Nephron progenitor cell (in vitro differentiated cells): ENCODE measurements at regions not wholly inside any gene's neighbourhood (a gene's known extent, or its start where the extent isn't known, plus 50 kb on each side); places are given as distances from the start of the nearest gene placed in this dataset.

Experiments
- DNase-seq: peaks from one replicate; pipeline ENCODE4 v3.0.0; 2021
- H3K27ac Mint-ChIP-seq: 2 replicates; pipeline ENCODE4 v1.8.0; 2021; ENCODE audit warnings: mild to moderate bottlenecking, moderate library complexity, mixed read lengths
- H3K27me3 Mint-ChIP-seq: 2 replicates; pipeline ENCODE4 v1.8.0; 2021; ENCODE audit warnings: mild to moderate bottlenecking, low read depth, mixed read lengths; ENCODE audit not compliant: poor library complexity
- H3K36me3 Mint-ChIP-seq: 2 replicates; pipeline ENCODE4 v1.8.0; 2021; ENCODE audit warnings: low read depth, mixed read lengths
- H3K4me1 Mint-ChIP-seq: 2 replicates; pipeline ENCODE4 v1.8.0; 2021; ENCODE audit warnings: mixed read lengths
- H3K4me3 Mint-ChIP-seq: 2 replicates; pipeline ENCODE4 v1.8.0; 2021; ENCODE audit warnings: mild to moderate bottlenecking, moderate library complexity, mixed read lengths
- H3K9me3 Mint-ChIP-seq: 2 replicates; pipeline ENCODE4 v1.8.0; 2021; ENCODE audit warnings: mild to moderate bottlenecking, moderate library complexity, mixed read lengths
- CTCF ChIP-seq: fragments of 200-600 bp; sonication (generic); IDR thresholded peaks from 2 replicates; pipeline ENCODE4 v1.5.0; 2021; ENCODE audit warnings: antibody characterized with exemption

DNA sequence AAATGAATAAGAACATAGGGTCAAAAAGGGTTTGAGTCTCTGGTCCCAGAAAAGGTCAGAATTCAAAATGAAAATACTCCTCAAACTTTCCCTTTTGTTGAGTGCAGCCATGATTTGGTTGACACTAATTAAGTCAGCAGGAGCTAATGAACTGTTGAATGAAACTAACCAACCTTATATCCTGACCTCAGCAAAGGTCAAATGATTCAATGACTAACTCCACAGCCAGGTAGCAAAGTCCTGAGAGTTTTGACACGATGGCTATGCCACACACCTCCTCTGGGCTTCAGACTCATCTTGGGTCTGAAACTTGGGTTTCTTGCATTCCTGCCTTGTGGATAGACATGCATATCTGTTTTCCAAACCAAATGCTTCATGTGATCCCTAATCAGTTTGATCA, 172.3 kb downstream of the INO80D start:
- Mint-ChIP-seq H3K9me3 (peaks cover 26% of the 10 kb centered on the region), H3K4me1 (peaks cover 56% of the 10 kb centered on the region), H3K36me3 (no peaks in the 10 kb centered on the region), H3K4me3 (no peak overlapping the region), H3K27ac (no peak overlapping the region), H3K27me3 (peaks cover 4% of the 10 kb centered on the region)
- no peak for DNase-seq
- no peak for TF ChIP-seq CTCF

- H3K9me3 Mint-ChIP-seq: peaks cover 26% of the 10 kb centered on the region
- H3K36me3 Mint-ChIP-seq: peaks cover 9% of the 10 kb centered on the region
- peaks cover 66% of the 10 kb centered on the region for H3K4me1 Mint-ChIP-seq
- no peak overlapping the region for H3K27ac Mint-ChIP-seq
- TF ChIP-seq CTCF: no peak
- no peak overlapping the region for H3K4me3 Mint-ChIP-seq
- no peak for DNase-seq
- peaks cover 6% of the 10 kb centered on the region for H3K27me3 Mint-ChIP-seq
Observed at GRCh38 chr2:205911306-205911705, 174.7 kb downstream of the INO80D start.

DNA sequence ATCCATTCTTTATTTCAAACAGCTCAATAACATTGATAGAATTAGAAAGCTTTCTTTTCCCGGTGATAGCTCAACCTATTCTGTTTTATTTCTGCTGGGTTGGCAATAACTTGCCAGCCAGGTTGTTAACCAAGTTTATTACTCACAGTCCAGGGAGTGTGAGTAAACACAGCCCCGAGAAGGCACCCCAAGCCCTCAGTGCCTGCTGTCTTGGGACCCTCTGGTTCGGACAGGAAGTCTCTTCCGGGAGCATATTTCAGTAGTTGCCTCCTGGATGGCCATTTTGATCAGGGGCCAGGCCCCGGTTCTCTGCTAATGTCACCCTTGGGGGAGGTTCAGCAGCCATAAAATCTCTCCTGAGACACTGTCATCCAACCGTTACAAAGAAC, 176.8 kb downstream of the INO80D start:
- no peak for DNase-seq
- Mint-ChIP-seq H3K4me3 (peak overlapping the region; percentile 31), H3K27me3 (peaks cover 7% of the 10 kb centered on the region), H3K27ac (peak overlapping the region; percentile 73), H3K4me1 (peaks cover 66% of the 10 kb centered on the region), H3K9me3 (peaks cover 26% of the 10 kb centered on the region), H3K36me3 (peaks cover 9% of the 10 kb centered on the region)
- no peak for TF ChIP-seq CTCF

- Mint-ChIP-seq H3K27ac (peak overlapping the region; percentile 73), H3K27me3 (peaks cover 7% of the 10 kb centered on the region), H3K36me3 (peaks cover 9% of the 10 kb centered on the region), H3K9me3 (peaks cover 26% of the 10 kb centered on the region), H3K4me1 (peaks cover 67% of the 10 kb centered on the region), H3K4me3 (no peak overlapping the region)
- no peak for TF ChIP-seq CTCF
- no peak for DNase-seq
Observed at GRCh38 chr2:205908212-205909183, 177.5 kb downstream of the INO80D start.

GRCh38 chr2:205906419-205906818, 179.6 kb downstream of the INO80D start:
- Mint-ChIP-seq H3K4me1 (peaks cover 65% of the 10 kb centered on the region), H3K27ac (peak overlapping the region; percentile 26), H3K4me3 (peak overlapping the region; percentile 35), H3K36me3 (peaks cover 9% of the 10 kb centered on the region), H3K9me3 (peaks cover 22% of the 10 kb centered on the region), H3K27me3 (peaks cover 3% of the 10 kb centered on the region)
- TF ChIP-seq CTCF: no peak
- DNase-seq: no peak

DNA sequence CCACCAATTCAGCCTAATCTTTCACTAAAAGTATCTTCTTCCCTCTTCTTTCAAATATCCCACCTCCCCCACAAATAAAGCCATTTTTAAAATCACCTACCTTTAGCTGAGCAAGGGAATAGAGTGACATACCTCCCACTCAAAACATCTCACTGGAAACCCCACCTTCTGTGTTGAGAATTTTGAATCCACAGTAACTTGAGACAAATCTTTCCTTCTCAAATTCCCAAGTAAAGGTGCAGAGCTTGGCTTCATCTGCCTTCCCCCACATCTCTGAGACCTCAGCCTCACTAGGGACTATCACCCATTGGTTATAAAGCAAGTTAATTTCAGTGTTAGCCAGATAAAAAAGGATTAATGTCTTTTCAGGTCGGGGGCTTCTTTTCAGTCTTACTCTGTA, 180.4 kb downstream of the INO80D start:
- DNase-seq: no peak
- peak overlapping the region; percentile 94 for H3K27ac Mint-ChIP-seq
- peaks cover 22% of the 10 kb centered on the region for H3K9me3 Mint-ChIP-seq
- peaks cover 68% of the 10 kb centered on the region for H3K4me1 Mint-ChIP-seq
- peaks cover 3% of the 10 kb centered on the region for H3K27me3 Mint-ChIP-seq
- peaks cover 9% of the 10 kb centered on the region for H3K36me3 Mint-ChIP-seq
- no peak for TF ChIP-seq CTCF
- H3K4me3 Mint-ChIP-seq: no peak overlapping the region
